Loucy (cell line): ENCODE measurements at regions not wholly inside any gene's neighbourhood (a gene's known extent, or its start where the extent isn't known, plus 50 kb on each side); places are given as distances from the start of the nearest gene placed in this dataset.

Experiments used
- H2AFZ ChIP-seq: fragments of 200-600 bp; sonication (generic); 2 replicates; pipeline ENCODE4 v1.6.0; 2016; ENCODE audit warnings: antibody characterized with exemption, mild to moderate bottlenecking, low read length, moderate library complexity
- H3F3A ChIP-seq: fragments of 200-600 bp; 2 replicates; pipeline ENCODE4 v1.6.0; 2016; ENCODE audit warnings: antibody characterized with exemption, low read depth, mild to moderate bottlenecking
- H3K27me3 ChIP-seq: fragments of 200-600 bp; sonication (generic); 2 replicates; pipeline ENCODE4 v1.6.1; 2014; ENCODE audit warnings: low read length, mild to moderate bottlenecking; ENCODE audit not compliant: insufficient read depth, poor library complexity, severe bottlenecking
- H3K36me3 ChIP-seq: fragments of 200-600 bp; sonication (generic); 2 replicates; pipeline ENCODE4 v1.6.1; 2016; ENCODE audit warnings: low read length; ENCODE audit not compliant: insufficient read depth
- H3K4me1 ChIP-seq: fragments of 200-600 bp; sonication (generic); 2 replicates; pipeline ENCODE4 v1.5.1; 2014; ENCODE audit warnings: low read length, mild to moderate bottlenecking; ENCODE audit not compliant: insufficient read depth, poor library complexity, severe bottlenecking
- H3K4me2 ChIP-seq: fragments of 200-600 bp; sonication (generic); 2 replicates; pipeline ENCODE4 v1.6.0; 2014; ENCODE audit warnings: antibody characterized with exemption, low read length, low read depth, mild to moderate bottlenecking; ENCODE audit not compliant: poor library complexity, severe bottlenecking
- H3K4me3 ChIP-seq: fragments of 200-600 bp; sonication (generic); 2 replicates; pipeline ENCODE4 v1.5.1; 2014; ENCODE audit warnings: low read length, mild to moderate bottlenecking, mixed read lengths; ENCODE audit not compliant: poor library complexity, severe bottlenecking
- H3K79me2 ChIP-seq: fragments of 200-600 bp; sonication (generic); 2 replicates; pipeline ENCODE4 v1.6.1; 2014; ENCODE audit warnings: low read length; ENCODE audit not compliant: insufficient read depth
- H3K9ac ChIP-seq: fragments of 200-600 bp; sonication (generic); 2 replicates; pipeline ENCODE4 v1.6.0; 2014; ENCODE audit warnings: mild to moderate bottlenecking, low read depth, low read length, moderate library complexity; ENCODE audit not compliant: poor library complexity, severe bottlenecking
- H3K9me2 ChIP-seq: fragments of 200-600 bp; sonication (generic); replicated peaks from 2 replicates; pipeline ENCODE4 v1.6.1; 2016; ENCODE audit warnings: low read depth, low read length, mixed read lengths
- H3K9me3 ChIP-seq: fragments of 200-600 bp; sonication (generic); 2 replicates; pipeline ENCODE4 v1.6.1; 2014; ENCODE audit warnings: mild to moderate bottlenecking, antibody characterized with exemption, low read length, low read depth; ENCODE audit not compliant: insufficient read depth
- H4K20me1 ChIP-seq: fragments of 200-600 bp; sonication (generic); 2 replicates; pipeline ENCODE4 v1.6.0; 2014; ENCODE audit warnings: antibody characterized with exemption, low read length, mild to moderate bottlenecking; ENCODE audit not compliant: insufficient read depth, poor library complexity, severe bottlenecking
- CTCF ChIP-seq: fragments of 200-600 bp; sonication (generic); conservative IDR thresholded peaks from 2 replicates; pipeline ENCODE4 v1.5.1; 2014; ENCODE audit warnings: mild to moderate bottlenecking, antibody characterized with exemption, low read length
- EZH2phosphoT487 ChIP-seq: fragments of 200-600 bp; IDR thresholded peaks from 2 replicates; pipeline ENCODE4 v1.6.1; 2018; ENCODE audit warnings: antibody characterized with exemption, mild to moderate bottlenecking, moderate library complexity, borderline replicate concordance

GRCh38 chr11:70805971-70806370 lies 407.6 kb downstream of the CTTN start:
- no peak overlapping the region for H2AFZ ChIP-seq
- no peak overlapping the region for H3K4me3 ChIP-seq
- no peaks in the 10 kb centered on the region for H4K20me1 ChIP-seq
- H3F3A ChIP-seq = no peaks in the 10 kb centered on the region
- H3K36me3 ChIP-seq = no peaks in the 10 kb centered on the region
- H3K9ac ChIP-seq = no peak overlapping the region
- TF ChIP-seq EZH2phosphoT487 = no peak
- TF ChIP-seq CTCF = no peak
- no peaks in the 10 kb centered on the region for H3K27me3 ChIP-seq
- H3K9me2 ChIP-seq = no peaks in the 10 kb centered on the region
- H3K4me2 ChIP-seq = no peak overlapping the region
- H3K79me2 ChIP-seq = no peaks in the 10 kb centered on the region
- no peaks in the 10 kb centered on the region for H3K4me1 ChIP-seq
- H3K9me3 ChIP-seq = peaks cover 4% of the 10 kb centered on the region; the same call in 1 of the 2 replicates

GRCh38 chr11:70806461-70807194 lies 408.3 kb downstream of the CTTN start:
- Histone ChIP-seq H3K4me2 (no peak overlapping the region), H3K9ac (no peak overlapping the region), H4K20me1 (no peaks in the 10 kb centered on the region), H3K4me1 (no peaks in the 10 kb centered on the region), H2AFZ (no peak overlapping the region), H3K9me2 (no peaks in the 10 kb centered on the region), H3K36me3 (no peaks in the 10 kb centered on the region), H3K79me2 (no peaks in the 10 kb centered on the region), H3K27me3 (no peaks in the 10 kb centered on the region), H3K4me3 (no peak overlapping the region), H3K9me3 (peaks cover 6% of the 10 kb centered on the region; the same call in 1 of the 2 replicates), H3F3A (no peaks in the 10 kb centered on the region)
- no peak for TF ChIP-seq CTCF
- no peak for TF ChIP-seq EZH2phosphoT487

GRCh38 chr11:70807195-70807543 lies 408.8 kb downstream of the CTTN start:
- no peak overlapping the region for H2AFZ ChIP-seq
- no peak overlapping the region for H3K9ac ChIP-seq
- H3K9me2 ChIP-seq = no peaks in the 10 kb centered on the region
- H3K4me1 ChIP-seq = no peaks in the 10 kb centered on the region
- no peaks in the 10 kb centered on the region for H3K79me2 ChIP-seq
- H3K36me3 ChIP-seq = no peaks in the 10 kb centered on the region
- H4K20me1 ChIP-seq = no peaks in the 10 kb centered on the region
- no peaks in the 10 kb centered on the region for H3F3A ChIP-seq
- no peaks in the 10 kb centered on the region for H3K27me3 ChIP-seq
- peaks cover 7% of the 10 kb centered on the region; the same call in 1 of the 2 replicates for H3K9me3 ChIP-seq
- no peak overlapping the region for H3K4me2 ChIP-seq
- H3K4me3 ChIP-seq = no peak overlapping the region
- TF ChIP-seq CTCF (no peak), EZH2phosphoT487 (no peak)
